Body of pancreas (tissue), 4 donors: ENCODE measurements at regions not wholly inside any gene's neighbourhood (a gene's known extent, or its start where the extent isn't known, plus 50 kb on each side); places are given as distances from the start of the nearest gene placed in this dataset.
"Not testable (repeated sequence)": the region's sequence is repeated elsewhere in the genome, so short reads cannot be mapped to it uniquely, and the experiment has no call there.

Experiments
- POLR2A ChIP-seq, 3 donors: fragments of 450-650 bp; IDR thresholded peaks; one replicate each; pipeline ENCODE4 v1.6.1; 2016; ENCODE audit warnings: antibody characterized with exemption in 3 of 3, mild to moderate bottlenecking in 2 of 3
- TF ChIP-seq, protein P1 (sequence below), 7 experiments: fragments of 450-650 bp in 4 of 7; fragments of 200-600 bp in 3 of 7; sonication (generic) in 3 of 7; IDR thresholded peaks; one replicate each; pipeline ENCODE4 v1.5.1; 2016 to 2019; ENCODE audit warnings: antibody characterized with exemption in 7 of 7

DNA sequence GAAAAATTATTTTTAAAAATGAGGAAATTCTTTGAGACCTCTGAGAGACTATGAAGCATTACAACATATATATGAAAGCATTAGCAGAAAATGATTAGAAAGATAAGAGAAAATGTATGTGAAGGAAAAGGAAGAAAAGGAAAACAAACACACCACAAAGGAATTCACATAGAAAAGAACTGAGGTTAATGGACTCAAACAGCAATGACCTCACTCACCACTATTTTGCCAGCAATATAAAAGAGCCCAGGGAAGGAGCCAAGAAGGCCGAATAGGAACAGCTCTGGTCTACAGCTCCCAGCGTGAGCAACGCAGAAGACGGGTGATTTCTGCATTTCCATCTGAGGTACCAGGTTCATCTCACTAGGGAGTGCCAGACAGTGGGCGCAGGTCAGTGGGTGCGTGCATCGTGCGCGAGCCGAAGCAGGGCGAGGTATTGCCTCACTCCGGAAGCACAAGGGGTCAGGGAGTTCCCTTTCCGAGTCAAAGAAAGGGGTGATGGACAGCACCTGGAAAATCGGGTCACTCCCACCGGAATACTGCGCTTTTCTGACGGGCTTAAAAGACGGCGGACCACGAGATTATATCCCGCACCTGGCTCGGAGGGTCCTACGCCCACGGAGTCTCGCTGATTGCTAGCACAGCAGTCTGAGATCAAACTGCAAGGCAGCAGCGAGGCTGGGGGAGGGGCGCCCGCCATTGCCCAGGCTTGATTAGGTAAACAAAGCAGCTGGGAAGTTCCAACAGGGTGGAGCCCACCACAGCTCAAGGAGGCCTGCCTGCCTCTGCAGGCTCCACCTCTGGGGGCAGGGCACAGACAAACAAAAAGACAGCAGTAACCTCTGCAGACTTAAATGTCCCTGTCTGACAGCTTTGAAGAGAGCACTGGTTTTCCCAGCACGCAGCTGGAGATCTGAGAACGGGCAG, 1075.2 kb upstream of the NOVA1 start:
- TF ChIP-seq, protein P1, sequence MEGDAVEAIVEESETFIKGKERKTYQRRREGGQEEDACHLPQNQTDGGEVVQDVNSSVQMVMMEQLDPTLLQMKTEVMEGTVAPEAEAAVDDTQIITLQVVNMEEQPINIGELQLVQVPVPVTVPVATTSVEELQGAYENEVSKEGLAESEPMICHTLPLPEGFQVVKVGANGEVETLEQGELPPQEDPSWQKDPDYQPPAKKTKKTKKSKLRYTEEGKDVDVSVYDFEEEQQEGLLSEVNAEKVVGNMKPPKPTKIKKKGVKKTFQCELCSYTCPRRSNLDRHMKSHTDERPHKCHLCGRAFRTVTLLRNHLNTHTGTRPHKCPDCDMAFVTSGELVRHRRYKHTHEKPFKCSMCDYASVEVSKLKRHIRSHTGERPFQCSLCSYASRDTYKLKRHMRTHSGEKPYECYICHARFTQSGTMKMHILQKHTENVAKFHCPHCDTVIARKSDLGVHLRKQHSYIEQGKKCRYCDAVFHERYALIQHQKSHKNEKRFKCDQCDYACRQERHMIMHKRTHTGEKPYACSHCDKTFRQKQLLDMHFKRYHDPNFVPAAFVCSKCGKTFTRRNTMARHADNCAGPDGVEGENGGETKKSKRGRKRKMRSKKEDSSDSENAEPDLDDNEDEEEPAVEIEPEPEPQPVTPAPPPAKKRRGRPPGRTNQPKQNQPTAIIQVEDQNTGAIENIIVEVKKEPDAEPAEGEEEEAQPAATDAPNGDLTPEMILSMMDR (IDR thresholded peaks at IDR 0.05) = not testable (repeated sequence)
- TF ChIP-seq POLR2A (IDR thresholded peaks at IDR 0.05) = not testable (repeated sequence)
